DND-41 (cell line): ENCODE measurements at regions not wholly inside any gene's neighbourhood (a gene's known extent, or its start where the extent isn't known, plus 50 kb on each side); places are given as distances from the start of the nearest gene placed in this dataset.
A peak's percentile ranks its signal among the peaks of the same experiment; 100 is the strongest.

Experiments
- CTCF ChIP-seq: IDR thresholded peaks from 2 replicates; pipeline ENCODE4 v1.5.1; 2012; ENCODE audit warnings: borderline replicate concordance, low read length, moderate library complexity, mild to moderate bottlenecking; ENCODE audit not compliant: poor library complexity, severe bottlenecking; ENCODE audit errors: extremely low read depth
- EZH2 ChIP-seq: IDR thresholded peaks from 3 replicates; pipeline ENCODE4 v1.6.1; 2012; ENCODE audit warnings: borderline replicate concordance, low read depth, mild to moderate bottlenecking, moderate library complexity, low read length, inconsistent platforms; ENCODE audit not compliant: severe bottlenecking

- TF ChIP-seq CTCF (peak; percentile 75), EZH2 (no peak)
Measured at GRCh38 chr18:59783138-59783537, 85.9 kb upstream of the CCBE1 start.
